Heart right ventricle (tissue), 16 donors: ENCODE measurements at regions not wholly inside any gene's neighbourhood (a gene's known extent, or its start where the extent isn't known, plus 50 kb on each side); places are given as distances from the start of the nearest gene placed in this dataset.

Experiments used
- ATAC-seq, 8 donors: fragments of 200-7000 bp; cut with Tn5 transposase; one replicate each; pipeline ENCODE4 v1.9.1; 2020; ENCODE audit warnings: mild to moderate bottlenecking in 8 of 8, moderate library complexity in 8 of 8, moderate number of reproducible peaks in 1 of 8
- DNase-seq, 2 donors: peaks; one replicate each; pipeline ENCODE4 v3.0.0-alpha.2; 2020
- H3K27ac ChIP-seq, 10 donors: fragments of 200-600 bp; sonication (generic) in 2 of 10; one replicate each; pipeline versions ENCODE4 v1.5.0 to v1.8.0; 2020 to 2022; ENCODE audit warnings: mild to moderate bottlenecking in 3 of 10
- H3K27me3 ChIP-seq, 7 donors: fragments of 200-600 bp; one replicate each; pipeline ENCODE4 v1.8.0; 2021 to 2022; ENCODE audit warnings: mild to moderate bottlenecking in 2 of 7
- H3K36me3 ChIP-seq, 9 donors: fragments of 200-600 bp; sonication (generic) in 1 of 9; one replicate each; pipeline versions ENCODE4 v1.5.0 to v1.8.0; 2020 to 2022; ENCODE audit warnings: mild to moderate bottlenecking in 2 of 9
- H3K4me1 ChIP-seq, 9 donors: fragments of 200-600 bp; sonication (generic) in 1 of 9; one replicate each; pipeline versions ENCODE4 v1.5.0 to v1.8.0; 2020 to 2022; ENCODE audit warnings: mild to moderate bottlenecking in 4 of 9
- H3K4me3 ChIP-seq, 10 donors: fragments of 200-600 bp; sonication (generic) in 2 of 10; one replicate each; pipeline versions ENCODE4 v1.5.0 to v1.8.0; 2020 to 2022; ENCODE audit warnings: mild to moderate bottlenecking in 7 of 10, moderate library complexity in 2 of 10
- H3K9me3 ChIP-seq, 11 donors: fragments of 200-600 bp in 10 of 11; sonication (generic) in 2 of 11; one replicate each; pipeline versions ENCODE4 v1.5.0 to v1.8.0; 2013 to 2022; ENCODE audit warnings: mild to moderate bottlenecking in 2 of 11, control low read depth in 1 of 11, moderate library complexity in 1 of 11
- WGBS, 2 donors: extraction: QIAGEN DNeasy Blood & Tissue Kit; methylation state at CpG; one replicate each; pipeline ENCODE4 v1.1.7; 2013; ENCODE audit warnings: inconsistent platforms in 1 of 2; 5-methylcytosine and 5-hydroxymethylcytosine counted together
- intact Hi-C, 10 donors: fragments of 100-400 bp; cut with DNase I; formaldehyde crosslinking; loops; one replicate each; pipeline versions ENCODE4 v1.11.1 to v1.14.2; 2022
- TF ChIP-seq, protein P1 (sequence below), 9 donors: fragments of 200-600 bp; sonication (generic) in 2 of 9; IDR thresholded peaks; one replicate each; pipeline versions ENCODE4 v1.5.0 to v1.8.0; 2021 to 2022; ENCODE audit warnings: antibody characterized with exemption in 9 of 9, mild to moderate bottlenecking in 5 of 9, moderate library complexity in 1 of 9
- donor health status: Arrhythmogenic right ventricular cardiomyopathy.
- donor health status: ischemic (EF 13 %, LVEDD 7.1; RV severe dilation, severe dysfunction).
- donor health status: healthy with polysubstance abuse.
- donor health status: DM: no; HTN: yes; CAD: no.
- donor health status: DM: no; HTN: no; CAD: no.
- donor health status: ischemic (EF 25% LVEDD 6.9; RV normal size, moderate dysfunction).
- donor health status: ischemic (EF 25% LVEDD 5.7; RV mildly dilated, moderate dysfunction).
- donor health status: healthy.
- donor health status: DM: yes; HTN: yes; CAD: no.
- donor health status: Ischemic cardiomyopathy.
- donor health status: ischemic (EF 35%, LVEDD 5.7; RV mildly dilated, moderate dysfunction).
- donor health status: nonischemic (EF 11% LVEDD 7.7; RV severe dilation, severe dysfunction).
- donor health status: DM: yes; HTN: yes; CAD: no.
- donor health status: PGD.
- donor health status: ischemic (EF 29% LVEDD 5.4; RV normal size, mild dysfunction).
- donor health status: nonischemic (EF 23%, LVEDD 6.1; RV moderate dilation, normal function).

DNA sequence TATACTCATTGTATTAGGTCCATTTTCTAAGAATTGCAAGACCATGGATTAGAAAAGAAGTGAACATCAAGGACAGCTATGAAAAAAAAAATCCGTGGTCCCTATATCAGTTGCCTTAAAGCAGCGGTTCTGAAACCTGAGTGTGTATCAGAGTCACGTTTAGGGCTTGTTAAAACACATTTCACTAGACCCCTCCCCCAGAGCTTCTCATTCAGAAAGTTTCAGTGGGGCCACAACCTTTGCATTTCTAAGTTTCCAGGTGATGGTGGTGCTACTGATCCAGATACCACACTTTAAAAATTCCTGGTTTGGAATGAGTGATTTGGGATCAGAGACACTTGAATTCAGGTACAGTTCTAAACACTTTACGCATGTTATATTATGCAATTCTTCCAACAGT, 96.1 kb upstream of the PRMT6 start:
- WGBS, 2 donors, result 71 to 77% methylated on average over 4 of the region's 4 CpGs
- no peaks in the 10 kb centered on the region for H3K27me3 ChIP-seq
- no peaks in the 10 kb centered on the region for H3K9me3 ChIP-seq
- H3K4me3 ChIP-seq, result no peak overlapping the region
- intact Hi-C loops, result no loop called here
- ATAC-seq, result no peak
- no peak overlapping the region for H3K27ac ChIP-seq
- no peak for DNase-seq
- H3K4me1 ChIP-seq, result no peaks in the 10 kb centered on the region
- H3K36me3 ChIP-seq, result no peaks in the 10 kb centered on the region
- TF ChIP-seq, protein P1, sequence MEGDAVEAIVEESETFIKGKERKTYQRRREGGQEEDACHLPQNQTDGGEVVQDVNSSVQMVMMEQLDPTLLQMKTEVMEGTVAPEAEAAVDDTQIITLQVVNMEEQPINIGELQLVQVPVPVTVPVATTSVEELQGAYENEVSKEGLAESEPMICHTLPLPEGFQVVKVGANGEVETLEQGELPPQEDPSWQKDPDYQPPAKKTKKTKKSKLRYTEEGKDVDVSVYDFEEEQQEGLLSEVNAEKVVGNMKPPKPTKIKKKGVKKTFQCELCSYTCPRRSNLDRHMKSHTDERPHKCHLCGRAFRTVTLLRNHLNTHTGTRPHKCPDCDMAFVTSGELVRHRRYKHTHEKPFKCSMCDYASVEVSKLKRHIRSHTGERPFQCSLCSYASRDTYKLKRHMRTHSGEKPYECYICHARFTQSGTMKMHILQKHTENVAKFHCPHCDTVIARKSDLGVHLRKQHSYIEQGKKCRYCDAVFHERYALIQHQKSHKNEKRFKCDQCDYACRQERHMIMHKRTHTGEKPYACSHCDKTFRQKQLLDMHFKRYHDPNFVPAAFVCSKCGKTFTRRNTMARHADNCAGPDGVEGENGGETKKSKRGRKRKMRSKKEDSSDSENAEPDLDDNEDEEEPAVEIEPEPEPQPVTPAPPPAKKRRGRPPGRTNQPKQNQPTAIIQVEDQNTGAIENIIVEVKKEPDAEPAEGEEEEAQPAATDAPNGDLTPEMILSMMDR (IDR thresholded peaks at IDR 0.05), result no peak

DNA sequence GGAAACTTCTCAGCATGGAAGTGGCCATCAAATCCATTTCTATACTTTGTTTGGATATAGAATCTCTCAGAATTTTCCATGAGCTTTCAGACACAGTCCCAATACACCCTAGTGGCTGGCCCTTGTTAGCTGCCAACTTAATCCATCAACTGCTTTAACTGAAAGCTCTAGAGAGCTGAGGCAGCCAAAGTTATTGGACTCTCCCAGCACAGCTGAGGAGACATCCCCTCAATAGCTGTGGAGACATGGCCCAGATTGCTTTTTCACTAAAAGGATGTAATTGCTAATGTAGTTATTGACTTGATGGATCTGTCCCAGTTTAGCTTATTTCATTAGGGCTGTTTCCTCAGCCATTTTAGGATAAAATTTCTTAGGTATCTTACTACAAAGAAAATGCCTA, 94.8 kb upstream of the PRMT6 start:
- no peaks in the 10 kb centered on the region for H3K4me1 ChIP-seq
- TF ChIP-seq, protein P1 (IDR thresholded peaks at IDR 0.05), result no peak
- no peak for DNase-seq
- no peak overlapping the region for H3K27ac ChIP-seq
- intact Hi-C loops, result no loop called here
- ATAC-seq, result no peak
- no peaks in the 10 kb centered on the region for H3K36me3 ChIP-seq
- H3K4me3 ChIP-seq, result no peak overlapping the region
- no peaks in the 10 kb centered on the region for H3K9me3 ChIP-seq
- no peaks in the 10 kb centered on the region for H3K27me3 ChIP-seq

DNA sequence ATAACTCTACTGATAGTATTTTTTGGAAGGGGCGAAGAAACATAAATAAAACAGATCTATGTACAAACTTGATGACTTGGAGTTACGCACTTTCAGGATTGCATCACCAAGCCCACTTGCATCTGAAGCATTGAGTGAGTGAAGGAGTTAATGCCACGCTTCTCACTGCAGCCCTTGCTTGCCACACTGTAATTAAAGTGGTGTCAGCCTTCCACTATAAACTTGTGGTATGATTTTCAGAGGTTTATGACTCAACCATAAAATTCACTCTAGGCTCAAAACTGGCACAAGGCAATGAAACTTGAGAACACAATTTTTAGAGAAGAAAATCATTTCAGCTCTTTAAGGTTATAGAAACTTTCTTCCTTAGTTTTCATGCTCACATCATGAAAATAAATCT, 93.9 kb upstream of the PRMT6 start:
- DNase-seq (no peak), ATAC-seq (no peak)
- no peaks in the 10 kb centered on the region for H3K9me3 ChIP-seq
- TF ChIP-seq, protein P1 (IDR thresholded peaks at IDR 0.05), result no peak
- no peaks in the 10 kb centered on the region for H3K36me3 ChIP-seq
- no peak overlapping the region for H3K27ac ChIP-seq
- intact Hi-C loops, result no loop called here
- H3K27me3 ChIP-seq, result no peaks in the 10 kb centered on the region
- 86 to 88% methylated on average over 3 of the region's 3 CpGs for WGBS, 2 donors
- no peaks in the 10 kb centered on the region for H3K4me1 ChIP-seq
- no peak overlapping the region for H3K4me3 ChIP-seq

DNA sequence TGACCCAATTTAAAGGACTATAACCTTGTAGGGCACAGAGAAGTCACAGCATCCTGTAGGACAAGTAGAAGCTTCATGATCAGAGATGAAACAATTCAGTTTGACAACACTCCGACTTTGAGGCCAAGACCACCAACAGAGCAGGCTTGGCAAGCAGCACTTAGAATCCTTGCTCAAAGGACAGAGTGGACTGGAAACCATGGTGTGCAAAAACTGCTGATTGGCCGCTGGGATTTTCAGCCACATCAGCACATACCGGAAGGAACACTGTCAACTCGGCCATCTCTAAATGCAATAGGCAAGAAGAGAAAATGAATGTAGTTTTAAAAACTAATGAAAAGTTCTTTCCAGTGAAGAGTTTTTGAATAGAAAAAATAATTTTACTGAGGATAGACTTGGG, 92.0 kb upstream of the PRMT6 start:
- DNase-seq (no peak), ATAC-seq (no peak)
- Histone ChIP-seq H3K27me3 (no peaks in the 10 kb centered on the region), H3K27ac (no peak overlapping the region), H3K4me1 (no peaks in the 10 kb centered on the region), H3K9me3 (no peaks in the 10 kb centered on the region), H3K4me3 (no peak overlapping the region), H3K36me3 (no peaks in the 10 kb centered on the region)
- intact Hi-C loops, result no loop called here
- WGBS, 2 donors, result 73 to 78% methylated on average over 4 of the region's 4 CpGs
- TF ChIP-seq, protein P1 (IDR thresholded peaks at IDR 0.05), result no peak

DNA sequence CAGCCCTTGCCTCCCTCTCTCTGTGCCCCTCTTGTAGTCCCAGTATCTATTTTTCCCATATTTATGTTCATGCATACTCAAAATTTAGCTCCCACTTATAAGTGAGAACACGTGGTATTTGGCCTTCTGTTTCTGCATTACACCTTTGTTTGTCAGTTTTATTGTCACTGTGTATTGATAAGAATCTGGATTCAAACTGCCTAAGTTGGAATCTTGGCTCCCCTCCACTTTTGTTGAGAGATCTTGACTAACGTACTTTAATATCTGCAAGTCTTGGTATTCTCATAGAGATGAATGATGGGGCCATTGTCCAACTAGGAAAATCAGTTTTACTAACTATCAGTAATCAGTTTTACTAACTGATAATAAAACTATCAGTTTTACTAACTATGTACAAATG, 87.8 kb upstream of the PRMT6 start:
- Histone ChIP-seq H3K36me3 (no peaks in the 10 kb centered on the region), H3K9me3 (no peaks in the 10 kb centered on the region), H3K4me1 (no peaks in the 10 kb centered on the region), H3K27me3 (peaks cover 0 to 3% (median 0%) of the 10 kb centered on the region in 7 donors), H3K27ac (no peak overlapping the region), H3K4me3 (no peak overlapping the region)
- no peak for DNase-seq
- 53 to 71% methylated on average over 2 of the region's 2 CpGs for WGBS, 2 donors
- ATAC-seq, result no peak
- TF ChIP-seq, protein P1 (IDR thresholded peaks at IDR 0.05), result no peak
- intact Hi-C loops, result loop anchor here in 1 of 10 donors (2.0 kb wide), 1 partner anchor 54 kb away; no protein-coding TSS in a partner anchor
